SK-N-MC (cell line): ENCODE measurements at regions not wholly inside any gene's neighbourhood (a gene's known extent, or its start where the extent isn't known, plus 50 kb on each side); places are given as distances from the start of the nearest gene placed in this dataset.

ENCODE experiments used
- EZH2 ChIP-seq: fragments of 200-600 bp; sonication (generic); IDR thresholded peaks from one replicate; pipeline ENCODE4 v1.6.1; 2017; ENCODE audit warnings: antibody characterized with exemption
- FOXP2 ChIP-seq: optimal IDR thresholded peaks from 2 replicates; pipeline ENCODE3; 2011; ENCODE audit warnings: mild to moderate bottlenecking, moderate library complexity; ENCODE audit not compliant: insufficient read depth; ENCODE audit errors: extremely low read length, control extremely low read depth
- POLR2AphosphoS5 ChIP-seq: IDR thresholded peaks from 2 replicates; pipeline ENCODE4 v1.6.1; 2012; ENCODE audit warnings: mild to moderate bottlenecking, low read depth, low read length, borderline replicate concordance

DNA sequence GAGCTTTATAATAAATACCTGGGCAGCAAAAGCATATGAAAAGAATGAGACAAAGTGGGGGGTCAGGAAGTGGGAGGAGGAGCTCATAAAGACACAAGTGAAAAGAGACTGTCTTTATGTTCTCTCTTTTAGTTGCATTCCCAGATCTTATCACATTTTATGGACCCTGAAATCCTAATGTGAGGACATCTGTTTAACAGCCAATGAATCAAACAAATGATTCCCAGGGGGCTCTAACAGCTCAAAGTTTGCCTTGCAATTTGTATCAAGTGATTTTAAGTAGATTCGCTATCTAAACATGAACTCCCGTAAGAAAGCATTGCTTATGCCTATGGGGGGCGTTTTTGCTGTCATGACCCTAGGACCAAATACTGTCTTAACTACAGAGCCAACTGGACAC is 332.3 kb upstream of the CNTN4 start:
- TF ChIP-seq POLR2AphosphoS5 (peak; percentile 65; the same call in 1 of the 2 replicates), EZH2 (no peak), FOXP2 (no peak)
